ENCODE measurements at regions not wholly inside any gene's neighbourhood (a gene's known extent, or its start where the extent isn't known, plus 50 kb on each side); places are given as distances from the start of the nearest gene placed in this dataset.

GRCh38 chr22:27348634-27349033 is 452.9 kb downstream of the MN1 start:
- Histone ChIP-seq H3K4me3 (ENCODE audit: low read depth, low read length) (no peak overlapping the region), H3K4me1 (ENCODE audit: control insufficient read depth, insufficient read depth, low read length) (0 out of 2 replicates have a peak, but pooled peaks cover 4% of the 10 kb centered on the region), H3K27ac (ENCODE audit: low read depth, low read length) (no peak overlapping the region), H3K36me3 (ENCODE audit: control insufficient read depth, insufficient read depth, low read length) (no peaks in the 10 kb centered on the region), H3K9me3 (ENCODE audit: control insufficient read depth, insufficient read depth, low read length) (no peaks in the 10 kb centered on the region), H3K27me3 (ENCODE audit: control insufficient read depth, insufficient read depth, low read length) (no peaks in the 10 kb centered on the region), H3K9ac (ENCODE audit: low read depth, low read length) (no peak overlapping the region)

- no peaks in the 10 kb centered on the region for H3K27me3 ChIP-seq (ENCODE audit: control insufficient read depth, insufficient read depth, low read length)
- no peak overlapping the region for H3K9ac ChIP-seq (ENCODE audit: low read depth, low read length)
- H3K27ac ChIP-seq (ENCODE audit: low read depth, low read length), result no peak overlapping the region
- no peaks in the 10 kb centered on the region for H3K9me3 ChIP-seq (ENCODE audit: control insufficient read depth, insufficient read depth, low read length)
- no peak overlapping the region for H3K4me3 ChIP-seq (ENCODE audit: low read depth, low read length)
- no peaks in the 10 kb centered on the region for H3K36me3 ChIP-seq (ENCODE audit: control insufficient read depth, insufficient read depth, low read length)
- 0 out of 2 replicates have a peak, but pooled peaks cover 4% of the 10 kb centered on the region for H3K4me1 ChIP-seq (ENCODE audit: control insufficient read depth, insufficient read depth, low read length)
Measured at GRCh38 chr22:27349456-27349855, 452.1 kb downstream of the MN1 start.

GRCh38 chr22:27350306-27350705 is 451.2 kb downstream of the MN1 start:
- H3K9ac ChIP-seq (ENCODE audit: low read depth, low read length), result no peak overlapping the region
- H3K9me3 ChIP-seq (ENCODE audit: control insufficient read depth, insufficient read depth, low read length), result no peaks in the 10 kb centered on the region
- H3K27me3 ChIP-seq (ENCODE audit: control insufficient read depth, insufficient read depth, low read length), result no peaks in the 10 kb centered on the region
- H3K27ac ChIP-seq (ENCODE audit: low read depth, low read length), result no peak overlapping the region
- H3K36me3 ChIP-seq (ENCODE audit: control insufficient read depth, insufficient read depth, low read length), result no peaks in the 10 kb centered on the region
- no peak overlapping the region for H3K4me3 ChIP-seq (ENCODE audit: low read depth, low read length)
- 0 out of 2 replicates have a peak, but pooled peaks cover 4% of the 10 kb centered on the region for H3K4me1 ChIP-seq (ENCODE audit: control insufficient read depth, insufficient read depth, low read length)

GRCh38 chr22:27352426-27352825 is 449.1 kb downstream of the MN1 start:
- Histone ChIP-seq H3K27me3 (ENCODE audit: control insufficient read depth, insufficient read depth, low read length) (no peaks in the 10 kb centered on the region), H3K9me3 (ENCODE audit: control insufficient read depth, insufficient read depth, low read length) (peaks cover 5% of the 10 kb centered on the region; the same call in 1 of the 2 replicates), H3K27ac (ENCODE audit: low read depth, low read length) (no peak overlapping the region), H3K36me3 (ENCODE audit: control insufficient read depth, insufficient read depth, low read length) (no peaks in the 10 kb centered on the region), H3K4me1 (ENCODE audit: control insufficient read depth, insufficient read depth, low read length) (0 out of 2 replicates have a peak, but pooled peaks cover 4% of the 10 kb centered on the region), H3K4me3 (ENCODE audit: low read depth, low read length) (no peak overlapping the region), H3K9ac (ENCODE audit: low read depth, low read length) (no peak overlapping the region)

DNA sequence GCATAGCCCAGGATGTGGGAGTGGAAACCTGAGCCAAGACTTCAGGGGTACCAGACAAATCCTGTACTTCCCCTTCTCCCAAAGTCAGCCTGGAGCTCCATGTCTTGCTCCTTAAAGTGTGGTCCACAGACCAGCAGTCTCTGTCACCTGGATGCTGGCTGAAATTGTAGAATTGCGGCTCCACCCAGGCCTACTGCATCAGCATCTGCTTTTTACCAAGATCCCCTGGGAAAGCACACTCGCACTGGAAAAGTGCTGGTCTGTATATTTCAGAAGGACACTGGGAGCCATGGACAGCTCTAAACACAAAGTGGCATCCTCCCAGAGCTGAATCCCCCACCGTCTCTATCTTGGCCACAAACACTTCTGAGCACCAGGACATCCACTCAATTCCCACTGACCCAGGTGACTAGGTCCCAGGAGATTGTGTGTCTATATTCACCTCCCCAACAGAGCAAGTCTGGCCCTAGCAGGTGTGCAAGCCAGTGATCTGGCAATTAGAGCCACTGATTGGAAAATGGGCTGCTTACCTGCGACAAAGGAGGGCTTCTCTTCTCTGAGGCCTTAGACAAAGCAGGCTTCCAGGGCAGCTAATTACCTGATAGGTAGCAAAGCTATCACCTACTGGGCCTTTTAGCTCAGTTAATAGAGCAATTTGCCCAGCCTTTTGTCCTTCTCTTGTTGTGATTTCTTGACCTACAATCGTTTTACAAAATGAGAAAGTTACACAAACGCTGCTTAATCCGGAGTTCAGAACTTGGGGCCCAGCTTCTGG is 443.3 kb downstream of the MN1 start:
- H3K4me3 ChIP-seq (ENCODE audit: low read depth, low read length), result no peak overlapping the region
- no peaks in the 10 kb centered on the region for H3K4me1 ChIP-seq (ENCODE audit: control insufficient read depth, insufficient read depth, low read length)
- no peaks in the 10 kb centered on the region for H3K27me3 ChIP-seq (ENCODE audit: control insufficient read depth, insufficient read depth, low read length)
- no peak overlapping the region for H3K9ac ChIP-seq (ENCODE audit: low read depth, low read length)
- H3K9me3 ChIP-seq (ENCODE audit: control insufficient read depth, insufficient read depth, low read length), result peaks cover 5% of the 10 kb centered on the region; the same call in 1 of the 2 replicates
- H3K36me3 ChIP-seq (ENCODE audit: control insufficient read depth, insufficient read depth, low read length), result no peaks in the 10 kb centered on the region
- H3K27ac ChIP-seq (ENCODE audit: low read depth, low read length), result no peak overlapping the region

DNA sequence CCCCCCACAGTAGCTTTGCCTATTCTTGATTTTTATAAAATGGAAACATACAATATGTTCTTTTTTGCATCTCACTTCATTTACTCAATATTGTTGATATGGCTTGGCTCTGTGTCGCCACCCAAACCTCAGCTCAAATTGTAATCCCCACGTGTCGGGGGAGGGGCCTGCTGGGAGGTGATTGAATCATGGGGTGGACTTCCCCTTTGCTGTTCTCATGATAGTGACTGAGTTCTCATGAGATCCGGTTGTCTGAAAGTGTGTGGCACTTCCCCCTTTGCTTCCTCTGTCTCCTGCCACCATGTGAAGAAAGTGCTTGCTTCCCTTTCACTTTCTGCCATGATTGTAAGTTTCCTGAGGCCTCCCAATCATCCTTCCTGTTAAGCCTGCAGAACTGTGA is 431.3 kb downstream of the MN1 start:
- Histone ChIP-seq H3K4me1 (ENCODE audit: control insufficient read depth, insufficient read depth, low read length) (peaks cover 6% of the 10 kb centered on the region), H3K27ac (ENCODE audit: low read depth, low read length) (no peak overlapping the region), H3K36me3 (ENCODE audit: control insufficient read depth, insufficient read depth, low read length) (no peaks in the 10 kb centered on the region), H3K9me3 (ENCODE audit: control insufficient read depth, insufficient read depth, low read length) (no peaks in the 10 kb centered on the region), H3K9ac (ENCODE audit: low read depth, low read length) (no peak overlapping the region), H3K27me3 (ENCODE audit: control insufficient read depth, insufficient read depth, low read length) (no peaks in the 10 kb centered on the region), H3K4me3 (ENCODE audit: low read depth, low read length) (no peak overlapping the region)

DNA sequence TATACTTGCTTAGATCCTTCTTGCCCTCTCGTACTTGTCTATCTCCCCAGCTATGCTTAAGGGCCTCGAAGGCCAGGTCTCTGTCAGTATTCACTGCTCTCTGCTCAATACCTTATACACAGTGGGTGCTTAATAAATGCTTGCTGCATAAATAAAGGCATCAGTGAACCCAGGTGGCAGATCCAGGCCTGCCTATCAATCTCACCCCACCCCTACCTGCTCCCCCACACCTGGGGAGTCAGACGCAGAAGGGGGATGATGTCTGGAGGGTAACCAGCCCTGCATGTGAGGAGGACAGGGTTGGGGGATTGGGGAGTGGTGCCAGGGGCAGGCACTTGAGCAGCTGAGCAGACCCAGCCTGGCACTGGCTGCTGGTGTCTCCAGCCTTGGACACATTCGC is 430.6 kb downstream of the MN1 start:
- no peak overlapping the region for H3K9ac ChIP-seq (ENCODE audit: low read depth, low read length)
- no peak overlapping the region for H3K27ac ChIP-seq (ENCODE audit: low read depth, low read length)
- peaks cover 6% of the 10 kb centered on the region for H3K4me1 ChIP-seq (ENCODE audit: control insufficient read depth, insufficient read depth, low read length)
- no peaks in the 10 kb centered on the region for H3K9me3 ChIP-seq (ENCODE audit: control insufficient read depth, insufficient read depth, low read length)
- H3K27me3 ChIP-seq (ENCODE audit: control insufficient read depth, insufficient read depth, low read length), result no peaks in the 10 kb centered on the region
- H3K4me3 ChIP-seq (ENCODE audit: low read depth, low read length), result no peak overlapping the region
- no peaks in the 10 kb centered on the region for H3K36me3 ChIP-seq (ENCODE audit: control insufficient read depth, insufficient read depth, low read length)

DNA sequence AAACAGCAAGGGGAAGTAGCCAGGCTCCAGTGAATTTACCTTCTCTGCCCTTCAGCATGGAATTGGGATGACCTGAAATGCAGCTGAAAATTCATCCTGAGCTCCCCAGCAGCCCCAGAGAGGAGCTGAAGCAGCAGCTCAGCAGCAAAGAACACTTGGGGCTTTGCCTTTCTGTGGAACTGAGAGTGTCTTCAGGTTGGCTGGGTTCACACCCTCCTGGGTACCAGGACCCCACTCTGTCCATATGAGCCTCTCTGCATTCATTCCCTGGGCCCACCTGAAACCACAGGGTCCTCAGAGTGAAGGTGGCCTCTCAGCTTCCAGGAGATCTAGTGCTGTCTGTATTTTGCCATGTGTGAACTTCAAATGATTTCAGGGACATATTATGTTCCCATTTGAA is 429.2 kb downstream of the MN1 start:
- peaks cover 6% of the 10 kb centered on the region for H3K4me1 ChIP-seq (ENCODE audit: control insufficient read depth, insufficient read depth, low read length)

DNA sequence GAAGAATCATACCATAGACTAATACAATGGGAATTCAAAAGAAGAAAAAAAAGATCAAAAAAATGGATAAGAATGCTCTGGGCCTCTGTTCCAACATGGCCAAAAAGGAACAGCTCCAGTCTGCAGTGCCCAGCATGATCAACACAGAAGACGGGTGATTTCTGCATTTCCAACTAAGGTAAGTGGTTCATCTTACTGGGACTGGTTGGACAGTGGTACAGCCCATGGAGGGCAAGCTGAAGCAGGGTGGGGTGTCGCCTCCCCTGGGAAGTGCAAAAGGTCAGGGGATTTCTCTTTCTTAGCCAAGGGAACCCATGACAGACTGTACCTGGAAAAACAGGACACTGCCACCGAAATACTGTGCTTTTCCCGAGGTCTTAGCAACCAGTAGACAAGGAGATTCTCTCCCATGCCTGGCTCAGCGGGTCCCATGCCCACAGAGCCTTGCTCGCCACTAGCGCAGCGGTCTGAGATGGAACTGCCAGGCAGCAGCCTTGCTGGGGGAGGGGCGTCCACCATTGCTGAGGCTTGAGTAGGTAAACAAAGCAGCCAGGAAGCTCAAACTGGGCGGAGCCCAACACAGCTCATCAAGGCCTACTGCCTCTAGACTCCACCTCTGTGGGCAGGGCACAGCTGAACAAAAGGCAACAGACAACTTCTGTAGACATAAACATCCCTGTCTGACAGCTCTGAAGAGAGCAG is 428.4 kb downstream of the MN1 start:
- Histone ChIP-seq H3K27me3 (ENCODE audit: control insufficient read depth, insufficient read depth, low read length) (no peaks in the 10 kb centered on the region), H3K27ac (ENCODE audit: low read depth, low read length) (no peak overlapping the region), H3K4me3 (ENCODE audit: low read depth, low read length) (peak overlapping the region; percentile 11; the same call in 1 of the 2 replicates), H3K4me1 (ENCODE audit: control insufficient read depth, insufficient read depth, low read length) (peaks cover 10% of the 10 kb centered on the region), H3K9me3 (ENCODE audit: control insufficient read depth, insufficient read depth, low read length) (no peaks in the 10 kb centered on the region), H3K36me3 (ENCODE audit: control insufficient read depth, insufficient read depth, low read length) (no peaks in the 10 kb centered on the region), H3K9ac (ENCODE audit: low read depth, low read length) (no peak overlapping the region)

More for the DNA sequence above, 429.2 kb downstream of the MN1 start:
- H3K4me3 ChIP-seq (ENCODE audit: low read depth, low read length), result no peak overlapping the region
- H3K36me3 ChIP-seq (ENCODE audit: control insufficient read depth, insufficient read depth, low read length), result no peaks in the 10 kb centered on the region
- no peaks in the 10 kb centered on the region for H3K9me3 ChIP-seq (ENCODE audit: control insufficient read depth, insufficient read depth, low read length)
- H3K9ac ChIP-seq (ENCODE audit: low read depth, low read length), result no peak overlapping the region
- H3K27me3 ChIP-seq (ENCODE audit: control insufficient read depth, insufficient read depth, low read length), result no peaks in the 10 kb centered on the region
- no peak overlapping the region for H3K27ac ChIP-seq (ENCODE audit: low read depth, low read length)

GRCh38 chr22:27377501-27378295 is 423.9 kb downstream of the MN1 start:
- no peaks in the 10 kb centered on the region for H3K36me3 ChIP-seq (ENCODE audit: control insufficient read depth, insufficient read depth, low read length)
- H3K27me3 ChIP-seq (ENCODE audit: control insufficient read depth, insufficient read depth, low read length), result no peaks in the 10 kb centered on the region
- H3K9me3 ChIP-seq (ENCODE audit: control insufficient read depth, insufficient read depth, low read length), result no peaks in the 10 kb centered on the region
- H3K27ac ChIP-seq (ENCODE audit: low read depth, low read length), result no peak overlapping the region
- no peak overlapping the region for H3K9ac ChIP-seq (ENCODE audit: low read depth, low read length)
- H3K4me1 ChIP-seq (ENCODE audit: control insufficient read depth, insufficient read depth, low read length), result peaks cover 15% of the 10 kb centered on the region
- H3K4me3 ChIP-seq (ENCODE audit: low read depth, low read length), result no peak overlapping the region

Measured in HUES48 (cell line).